GM12878 (cell line): ENCODE measurements at regions not wholly inside any gene's neighbourhood (a gene's known extent, or its start where the extent isn't known, plus 50 kb on each side); places are given as distances from the start of the nearest gene placed in this dataset.

Source experiments
- ATAC-seq: fragments of 200-7000 bp; cut with Tn5 transposase; 3 replicates; pipeline ENCODE4 v1.9.1; 2020; ENCODE audit warnings: mild to moderate bottlenecking, moderate library complexity
- BruUV-seq: library from RNA; stranded (reverse); fragments of 400-500 nt; replicated peaks from 2 replicates; lab custom pipeline; 2021; lab: Mats Ljungman, UMichigan
- CTCF ChIA-PET: fragments of 300-600 bp; sonication (Branson Sonifier 250); formaldehyde crosslinking; extraction: SDS; loops from one replicate; lab custom pipeline; 2021; ENCODE audit warnings: inconsistent platforms; lab: Yijun Ruan, JAX
- POLR2A ChIA-PET: fragments of 350-600 bp; formaldehyde crosslinking; extraction: SDS; loops from one replicate; lab custom pipeline; 2021; ENCODE audit warnings: inconsistent platforms; lab: Charles Lee
- RAD21 ChIA-PET: fragments of 300-600 bp; sonication (Branson Sonifier 250); formaldehyde crosslinking; loops from one replicate; lab custom pipeline; 2023; ENCODE audit warnings: antibody characterized with exemption; ENCODE audit not compliant: unreplicated experiment; lab: Charles Lee
- SMC1A ChIA-PET: fragments of 300-600 bp; sonication (Branson Sonifier 250); formaldehyde crosslinking; loops from one replicate; lab custom pipeline; 2023; ENCODE audit not compliant: unreplicated experiment, uncharacterized antibody; lab: Charles Lee
- DNase-seq: peaks from one replicate; pipeline ENCODE4 v3.0.0-alpha.2; 2011; ENCODE audit warnings: low read depth, low spot score
- FAIRE-seq: peaks from 3 replicates; lab custom pipeline; 2011; peaks lifted over from hg19 to GRCh38; lab: Jason Lieb, UNC
- H2AFZ ChIP-seq: 2 replicates; pipeline ENCODE4 v1.6.0; 2011; ENCODE audit warnings: low read depth, low read length, control low read depth; ENCODE audit not compliant: control insufficient read depth
- H3K27ac ChIP-seq: 2 replicates; pipeline ENCODE4 v1.5.1; 2011; ENCODE audit warnings: control low read depth; ENCODE audit not compliant: control insufficient read depth, insufficient read depth
- H3K27me3 ChIP-seq, 2 experiments: replicated peaks in 1 of 2; 2 replicates each; pipeline versions ENCODE4 v1.6.0 to v1.6.1; 2011; ENCODE audit warnings: low read length in 1 of 2; ENCODE audit not compliant: control insufficient read depth in 2 of 2, insufficient read depth in 2 of 2
- H3K36me3 ChIP-seq, 2 experiments: 2 replicates each; pipeline ENCODE4 v1.5.1; 2011; ENCODE audit warnings: low read length in 1 of 2; ENCODE audit not compliant: control insufficient read depth in 2 of 2, insufficient read depth in 2 of 2
- H3K4me1 ChIP-seq: 2 replicates; pipeline ENCODE4 v1.6.1; 2011; ENCODE audit warnings: mild to moderate bottlenecking, low read length, moderate library complexity, mixed read lengths; ENCODE audit not compliant: control insufficient read depth, insufficient read depth
- H3K4me2 ChIP-seq: 2 replicates; pipeline ENCODE4 v1.6.0; 2011; ENCODE audit warnings: control low read depth; ENCODE audit not compliant: control insufficient read depth, insufficient read depth
- H3K4me3 ChIP-seq: fragments of 200-600 bp; sonication (generic); 2 replicates; pipeline ENCODE4 v1.5.1; 2016
- H3K79me2 ChIP-seq: 2 replicates; pipeline ENCODE4 v1.6.0; 2011; ENCODE audit warnings: low read length; ENCODE audit not compliant: control insufficient read depth, insufficient read depth
- H3K9ac ChIP-seq: 2 replicates; pipeline ENCODE4 v1.8.0; 2011; ENCODE audit warnings: low read length, control low read depth, mixed read lengths; ENCODE audit not compliant: control insufficient read depth, insufficient read depth
- H3K9me3 ChIP-seq: replicated peaks from 3 replicates; pipeline ENCODE4 v1.5.1; 2011; ENCODE audit warnings: mild to moderate bottlenecking, low read length; ENCODE audit not compliant: control insufficient read depth, insufficient read depth
- H4K20me1 ChIP-seq: 2 replicates; pipeline ENCODE4 v1.6.0; 2011; ENCODE audit not compliant: control insufficient read depth, insufficient read depth
- CEBPB ChIP-seq, 2 experiments: fragments of 150-350 bp in 1 of 2; IDR thresholded peaks; 2 replicates each; pipeline ENCODE4 v1.6.1; 2012 to 2014; ENCODE audit warnings: low read depth in 2 of 2, low read length in 2 of 2, borderline replicate concordance in 1 of 2, inconsistent platforms in 1 of 2
- FOS ChIP-seq: IDR thresholded peaks from 3 replicates; pipeline ENCODE4 v1.6.1; 2011; ENCODE audit warnings: borderline replicate concordance; ENCODE audit not compliant: insufficient read length; ENCODE audit errors: extremely low read depth
- HDGF ChIP-seq: fragments of 450-650 bp; IDR thresholded peaks from 2 replicates; pipeline ENCODE4 v1.6.1; 2016; ENCODE audit warnings: antibody characterized with exemption
- IRF4 ChIP-seq: IDR thresholded peaks from 2 replicates; pipeline ENCODE4 v1.6.1; 2011; ENCODE audit warnings: low read depth, low read length
- TBL1XR1 ChIP-seq: IDR thresholded peaks from 2 replicates; pipeline ENCODE4 v1.6.1; 2012; ENCODE audit warnings: low read depth, low read length, improper control_type of control experiment
- ZBTB40 ChIP-seq: fragments of 450-650 bp; IDR thresholded peaks from 2 replicates; pipeline ENCODE4 v1.6.1; 2016; ENCODE audit warnings: mild to moderate bottlenecking, moderate library complexity, borderline replicate concordance
- WGBS: methylation state at CpG from one replicate; pipeline ENCODE4 v1.1.6; 2016; ENCODE audit warnings: low lambda C conversion rate; ENCODE audit not compliant: insufficient replicate concordance, insufficient coverage; ENCODE audit errors: missing lambda C conversion rate; 5-methylcytosine and 5-hydroxymethylcytosine counted together
- in situ Hi-C: fragments of 300-500 bp; cut with MboI; formaldehyde crosslinking; loops from 9 replicates; pipeline ENCODE4 v1.14.3; 2018; ENCODE audit warnings: mixed read lengths
- intact Hi-C: fragments of 100-400 bp; cut with micrococcal nuclease; formaldehyde crosslinking; loops from one replicate; pipeline ENCODE4 v1.14.2; 2022; ENCODE audit not compliant: unreplicated experiment

GRCh38 chr1:25163986-25164385, 68.3 kb downstream of the SYF2 start:
- H3K9ac ChIP-seq, result no peak overlapping the region
- H3K4me1 ChIP-seq, result no peaks in the 10 kb centered on the region
- H3K36me3 ChIP-seq, result no peaks in the 10 kb centered on the region
- no peak overlapping the region for H3K4me2 ChIP-seq
- no peaks in the 10 kb centered on the region for H3K9me3 ChIP-seq
- in situ Hi-C loops, result no loop called here
- H3K4me3 ChIP-seq, result no peak overlapping the region
- CTCF ChIA-PET, result no interaction called here
- no peak overlapping the region for H3K27ac ChIP-seq
- no peaks in the 10 kb centered on the region for H3K79me2 ChIP-seq
- H4K20me1 ChIP-seq, result no peaks in the 10 kb centered on the region
- FAIRE-seq, result no peak
- RAD21 ChIA-PET, result no interaction called here
- TF ChIP-seq FOS, result no peak
- TF ChIP-seq CEBPB (IDR thresholded peaks at IDR 0.05; ENCODE audit: borderline replicate concordance in 1 of 2, low read depth in 2 of 2, low read length in 2 of 2), result no peak
- no peak for TF ChIP-seq ZBTB40
- no peak for TF ChIP-seq IRF4
- TF ChIP-seq TBL1XR1, result no peak
- TF ChIP-seq HDGF, result no peak
- no peaks in the 10 kb centered on the region; a peak in 1 of 4 replicates for H3K27me3 ChIP-seq
- no peak overlapping the region for H2AFZ ChIP-seq
- 100% methylated on average over 2 of the region's 2 CpGs for WGBS
- BruUV-seq, result no TSS peak
- intact Hi-C loops, result no loop called here
- SMC1A ChIA-PET, result no interaction called here
- no peak for DNase-seq
- no peak for ATAC-seq
- POLR2A ChIA-PET, result no interaction called here
